B cell (primary cell): ENCODE measurements at regions not wholly inside any gene's neighbourhood (a gene's known extent, or its start where the extent isn't known, plus 50 kb on each side); places are given as distances from the start of the nearest gene placed in this dataset.

Source experiments
- EZH2 ChIP-seq: IDR thresholded peaks from 2 replicates; pipeline ENCODE4 v1.6.1; 2012; ENCODE audit warnings: borderline replicate concordance, low read depth, mild to moderate bottlenecking, moderate library complexity, low read length; ENCODE audit not compliant: insufficient read depth, poor library complexity, severe bottlenecking
- TF ChIP-seq, protein P1 (sequence below): fragments of 200-600 bp; IDR thresholded peaks from one replicate; pipeline ENCODE4 v1.8.0; 2022; ENCODE audit warnings: antibody characterized with exemption, mild to moderate bottlenecking

DNA sequence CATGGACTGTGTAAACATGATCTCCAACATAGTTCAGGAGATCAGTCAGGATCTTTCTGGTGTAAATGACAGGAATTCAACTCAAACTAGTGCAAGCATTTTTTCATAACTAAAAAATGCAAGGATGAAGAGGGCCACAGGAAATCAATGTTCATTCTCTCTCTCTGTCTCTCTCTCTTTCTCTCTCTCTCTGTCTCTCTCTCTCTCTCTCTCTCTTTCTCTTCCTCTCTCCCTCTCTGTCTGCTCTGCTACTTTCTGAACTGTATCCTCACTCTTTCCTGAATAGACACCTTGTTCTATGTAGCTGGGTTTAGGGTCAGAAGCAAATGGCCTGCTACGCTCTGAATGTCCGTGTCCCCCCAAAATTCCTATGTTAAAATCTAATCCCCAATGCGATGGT, 240.9 kb upstream of the UBE2E2 start:
- TF ChIP-seq, protein P1, sequence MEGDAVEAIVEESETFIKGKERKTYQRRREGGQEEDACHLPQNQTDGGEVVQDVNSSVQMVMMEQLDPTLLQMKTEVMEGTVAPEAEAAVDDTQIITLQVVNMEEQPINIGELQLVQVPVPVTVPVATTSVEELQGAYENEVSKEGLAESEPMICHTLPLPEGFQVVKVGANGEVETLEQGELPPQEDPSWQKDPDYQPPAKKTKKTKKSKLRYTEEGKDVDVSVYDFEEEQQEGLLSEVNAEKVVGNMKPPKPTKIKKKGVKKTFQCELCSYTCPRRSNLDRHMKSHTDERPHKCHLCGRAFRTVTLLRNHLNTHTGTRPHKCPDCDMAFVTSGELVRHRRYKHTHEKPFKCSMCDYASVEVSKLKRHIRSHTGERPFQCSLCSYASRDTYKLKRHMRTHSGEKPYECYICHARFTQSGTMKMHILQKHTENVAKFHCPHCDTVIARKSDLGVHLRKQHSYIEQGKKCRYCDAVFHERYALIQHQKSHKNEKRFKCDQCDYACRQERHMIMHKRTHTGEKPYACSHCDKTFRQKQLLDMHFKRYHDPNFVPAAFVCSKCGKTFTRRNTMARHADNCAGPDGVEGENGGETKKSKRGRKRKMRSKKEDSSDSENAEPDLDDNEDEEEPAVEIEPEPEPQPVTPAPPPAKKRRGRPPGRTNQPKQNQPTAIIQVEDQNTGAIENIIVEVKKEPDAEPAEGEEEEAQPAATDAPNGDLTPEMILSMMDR = no peak
- TF ChIP-seq EZH2 = no peak
